ENCODE measurements at regions not wholly inside any gene's neighbourhood (a gene's known extent, or its start where the extent isn't known, plus 50 kb on each side); places are given as distances from the start of the nearest gene placed in this dataset.

DNA sequence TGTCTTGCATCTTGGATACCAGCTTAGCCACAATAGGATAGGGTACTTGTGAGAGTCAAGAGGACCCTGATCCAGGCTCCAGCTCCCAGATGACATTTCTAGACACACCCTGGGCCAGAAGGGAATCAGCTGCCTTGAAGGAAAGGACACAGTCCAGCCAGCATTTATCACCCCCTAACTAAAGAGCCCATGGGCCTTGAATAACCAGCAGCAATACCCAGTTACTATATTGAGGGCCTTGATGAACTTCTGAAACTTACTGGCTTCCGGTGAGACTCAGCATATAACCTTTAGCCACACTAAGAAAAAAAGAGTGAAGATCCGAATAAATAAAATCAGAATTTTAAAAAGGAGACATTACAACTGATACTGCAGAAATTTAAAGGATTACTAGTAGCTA lies 1135.4 kb downstream of the LRFN5 start:
- CTCF ChIA-PET, result no interaction called here
- H3K36me3 Mint-ChIP-seq, result no peaks in the 10 kb centered on the region
- no peak overlapping the region for H3K27ac Mint-ChIP-seq
- H3K27me3 Mint-ChIP-seq, result no peaks in the 10 kb centered on the region
- no peak overlapping the region for H3K4me3 Mint-ChIP-seq
- ATAC-seq, result no peak
- H3K4me1 Mint-ChIP-seq, result no peaks in the 10 kb centered on the region
- no peak for DNase-seq
- peaks cover 11% of the 10 kb centered on the region for H3K9me3 Mint-ChIP-seq (ENCODE audit: low read depth)

DNA sequence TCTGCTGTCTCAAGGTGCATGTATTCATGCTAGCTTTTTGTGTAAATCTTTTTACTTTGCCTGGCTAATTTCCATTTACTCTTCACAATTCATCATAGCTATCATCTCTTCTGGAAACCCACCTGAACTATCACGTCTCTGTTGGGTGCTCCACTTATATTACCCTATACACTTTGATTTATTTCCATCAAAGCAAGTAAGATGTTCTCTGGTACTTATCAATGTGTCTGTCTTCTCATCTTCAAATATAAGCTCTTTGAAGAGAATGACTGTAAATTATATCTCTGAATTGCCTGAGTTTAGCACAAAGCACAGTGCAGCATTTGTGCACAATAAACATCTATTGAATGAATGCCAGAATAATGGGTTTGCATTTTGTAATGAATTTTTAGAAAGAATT lies 1129.7 kb downstream of the LRFN5 start:
- CTCF ChIA-PET, result no interaction called here
- Mint-ChIP-seq H3K27ac (no peak overlapping the region), H3K27me3 (no peaks in the 10 kb centered on the region), H3K4me3 (no peak overlapping the region), H3K36me3 (no peaks in the 10 kb centered on the region), H3K4me1 (no peaks in the 10 kb centered on the region), H3K9me3 (ENCODE audit: low read depth) (peaks cover 10% of the 10 kb centered on the region)
- no peak for ATAC-seq
- no peak for DNase-seq

DNA sequence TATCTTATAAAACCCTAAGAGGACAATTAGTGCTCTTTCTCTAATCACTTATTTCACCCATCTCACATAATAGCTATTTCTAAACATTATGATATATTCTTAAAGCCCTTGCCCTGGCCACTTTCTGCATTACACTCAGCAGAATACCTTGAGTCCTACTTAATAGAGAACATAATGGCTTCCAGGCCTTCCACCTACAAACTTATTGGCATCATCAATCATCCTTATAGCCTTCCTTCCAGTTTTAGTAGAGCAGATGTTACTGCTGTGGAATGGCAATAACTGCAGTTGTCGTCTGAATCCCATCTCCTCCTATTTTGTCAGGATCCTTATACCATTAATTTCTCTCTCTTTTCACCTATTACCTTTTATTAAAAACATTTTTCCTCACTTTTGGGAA lies 1127.4 kb downstream of the LRFN5 start:
- no peak overlapping the region for H3K4me3 Mint-ChIP-seq
- CTCF ChIA-PET, result no interaction called here
- ATAC-seq (no peak), DNase-seq (no peak)
- no peaks in the 10 kb centered on the region for H3K27me3 Mint-ChIP-seq
- no peaks in the 10 kb centered on the region for H3K4me1 Mint-ChIP-seq
- H3K27ac Mint-ChIP-seq, result no peak overlapping the region
- H3K9me3 Mint-ChIP-seq (ENCODE audit: low read depth), result peaks cover 12% of the 10 kb centered on the region
- no peaks in the 10 kb centered on the region for H3K36me3 Mint-ChIP-seq

DNA sequence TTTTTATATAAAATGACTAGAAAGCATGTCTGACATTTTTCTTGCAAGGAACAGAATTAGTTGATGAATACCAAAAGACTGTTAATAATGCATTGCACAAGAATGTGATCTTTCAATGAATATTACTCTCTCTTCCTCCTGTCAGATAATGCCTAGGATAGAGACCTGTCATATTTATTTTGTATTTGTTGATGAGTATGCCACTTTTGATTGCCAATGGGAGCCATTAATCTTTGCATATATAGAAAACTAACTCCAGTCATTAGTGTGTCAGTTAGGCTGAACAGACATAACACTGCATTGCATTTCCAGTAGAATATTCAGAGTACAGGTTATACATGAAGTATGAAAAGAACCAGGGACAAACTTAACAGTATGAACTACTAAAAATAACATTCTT lies 1125.3 kb downstream of the LRFN5 start:
- no peak for ATAC-seq
- Mint-ChIP-seq H3K4me3 (no peak overlapping the region), H3K27me3 (no peaks in the 10 kb centered on the region), H3K9me3 (ENCODE audit: low read depth) (peaks cover 16% of the 10 kb centered on the region), H3K36me3 (no peaks in the 10 kb centered on the region), H3K27ac (no peak overlapping the region), H3K4me1 (no peaks in the 10 kb centered on the region)
- DNase-seq, result no peak
- CTCF ChIA-PET, result no interaction called here

DNA sequence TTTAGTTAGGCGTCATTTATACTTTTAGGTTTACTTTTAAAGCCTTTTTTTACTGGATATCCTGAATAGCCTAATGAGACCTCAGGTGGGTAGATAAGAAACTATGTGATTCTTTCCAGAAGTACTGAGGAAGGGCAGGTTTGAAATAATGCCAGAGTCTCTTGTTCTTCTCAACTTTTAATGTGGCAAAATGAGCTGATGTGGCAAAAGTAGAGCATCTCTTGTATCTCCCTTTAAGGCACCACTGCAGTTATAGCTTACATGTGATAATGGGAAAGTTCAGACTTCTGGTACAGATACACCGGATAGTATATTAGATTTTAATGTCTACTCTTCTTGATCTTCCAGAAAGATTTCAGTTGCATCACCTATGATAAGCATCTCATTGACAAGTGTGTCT lies 1124.8 kb downstream of the LRFN5 start:
- H3K4me1 Mint-ChIP-seq, result no peaks in the 10 kb centered on the region

DNA sequence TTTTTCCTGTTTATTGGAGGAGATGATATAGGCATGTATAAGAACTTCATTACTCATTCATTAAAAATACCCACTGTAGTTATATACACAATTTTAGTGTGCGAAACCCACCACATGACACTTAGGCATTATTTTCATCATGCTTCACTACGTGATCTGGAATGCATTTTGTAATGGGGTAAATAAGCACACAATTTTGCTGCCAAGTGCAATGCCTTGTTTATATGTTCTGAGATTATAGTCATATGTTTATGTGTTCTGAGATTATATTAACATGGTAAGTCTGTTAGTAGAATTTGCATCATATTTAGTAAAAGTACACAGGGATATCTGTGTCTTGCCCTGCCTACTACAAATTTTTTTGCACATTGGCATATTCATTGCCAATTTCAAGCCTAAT lies 1123.0 kb downstream of the LRFN5 start:
- Mint-ChIP-seq H3K9me3 (ENCODE audit: low read depth) (peaks cover 14% of the 10 kb centered on the region), H3K27ac (no peak overlapping the region), H3K4me1 (no peaks in the 10 kb centered on the region), H3K4me3 (no peak overlapping the region), H3K27me3 (no peaks in the 10 kb centered on the region), H3K36me3 (no peaks in the 10 kb centered on the region)
- no peak for DNase-seq
- ATAC-seq, result no peak
- CTCF ChIA-PET, result no interaction called here

More for the DNA sequence above, 1124.8 kb downstream of the LRFN5 start:
- no peak for DNase-seq
- no peak overlapping the region for H3K27ac Mint-ChIP-seq
- H3K9me3 Mint-ChIP-seq (ENCODE audit: low read depth), result peaks cover 15% of the 10 kb centered on the region
- H3K4me3 Mint-ChIP-seq, result no peak overlapping the region
- H3K36me3 Mint-ChIP-seq, result no peaks in the 10 kb centered on the region
- no peak for ATAC-seq
- CTCF ChIA-PET, result no interaction called here
- H3K27me3 Mint-ChIP-seq, result no peaks in the 10 kb centered on the region

DNA sequence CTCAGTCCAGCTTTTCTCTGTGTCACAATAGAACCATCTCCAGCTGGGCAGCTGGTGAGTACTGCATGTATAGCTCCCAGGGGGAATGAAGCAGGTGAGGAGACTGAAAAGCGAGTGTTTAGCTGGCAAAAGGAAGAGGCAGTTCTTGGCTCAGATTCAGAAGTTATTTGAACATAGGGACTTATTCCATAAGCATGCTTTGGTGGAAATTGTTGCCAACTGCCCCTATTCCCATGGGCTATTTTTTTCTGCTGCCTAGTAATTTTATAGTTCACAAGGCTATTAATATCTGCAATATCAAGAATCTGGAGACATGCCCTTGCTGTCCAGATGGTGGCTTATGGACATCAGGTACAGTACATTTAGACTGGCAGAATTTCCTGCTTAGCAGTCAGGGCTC lies 1112.7 kb downstream of the LRFN5 start:
- Mint-ChIP-seq H3K36me3 (no peaks in the 10 kb centered on the region), H3K27ac (no peak overlapping the region), H3K4me3 (no peak overlapping the region), H3K4me1 (no peaks in the 10 kb centered on the region), H3K9me3 (ENCODE audit: low read depth) (peaks cover 17% of the 10 kb centered on the region), H3K27me3 (no peaks in the 10 kb centered on the region)
- DNase-seq, result no peak
- ATAC-seq, result no peak
- CTCF ChIA-PET, result no interaction called here

DNA sequence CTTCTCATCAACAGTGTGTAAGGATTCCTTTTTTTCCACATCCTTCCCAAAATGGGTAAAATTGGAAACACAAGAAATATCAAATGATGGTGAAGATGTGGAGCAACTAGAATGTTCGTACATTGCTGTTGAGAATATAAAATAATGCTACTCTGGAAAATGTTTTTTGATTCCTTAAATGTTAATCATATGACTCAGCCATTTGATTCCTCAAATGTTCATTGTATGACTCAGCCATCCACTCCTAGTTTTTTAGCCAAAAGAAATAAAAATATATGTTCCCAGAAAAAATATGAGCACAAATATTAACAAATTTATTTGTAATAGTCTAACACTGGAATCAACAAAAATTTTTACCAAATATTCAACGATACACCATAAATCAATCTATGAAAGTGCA lies 1108.6 kb downstream of the LRFN5 start:
- no peak overlapping the region for H3K27ac Mint-ChIP-seq
- CTCF ChIA-PET, result no interaction called here
- H3K4me1 Mint-ChIP-seq, result no peaks in the 10 kb centered on the region
- DNase-seq (no peak), ATAC-seq (no peak)
- no peaks in the 10 kb centered on the region for H3K36me3 Mint-ChIP-seq
- H3K27me3 Mint-ChIP-seq, result no peaks in the 10 kb centered on the region
- peaks cover 11% of the 10 kb centered on the region for H3K9me3 Mint-ChIP-seq (ENCODE audit: low read depth)
- H3K4me3 Mint-ChIP-seq, result no peak overlapping the region

DNA sequence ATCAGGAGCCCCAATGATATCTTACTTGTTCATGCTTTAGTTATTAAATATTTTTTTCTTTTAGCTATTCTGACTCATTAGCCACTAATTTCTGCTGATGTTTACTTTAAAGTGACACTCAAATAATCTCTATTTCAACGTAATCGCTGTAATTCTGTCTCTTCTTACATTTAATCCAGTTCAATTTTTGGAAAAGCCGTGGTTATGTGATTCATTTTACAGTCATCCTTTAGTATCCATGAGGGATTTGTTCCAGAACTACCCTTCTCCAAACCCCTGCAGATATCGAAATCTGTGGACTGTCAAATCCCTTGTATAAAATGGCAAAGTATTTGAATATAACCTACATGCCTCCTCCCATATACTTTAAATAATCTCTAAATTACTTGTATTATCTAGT lies 1103.4 kb downstream of the LRFN5 start:
- H3K9me3 Mint-ChIP-seq (ENCODE audit: low read depth), result peaks cover 5% of the 10 kb centered on the region
- no peaks in the 10 kb centered on the region for H3K36me3 Mint-ChIP-seq
- no peak for DNase-seq
- H3K27ac Mint-ChIP-seq, result no peak overlapping the region
- H3K27me3 Mint-ChIP-seq, result no peaks in the 10 kb centered on the region
- CTCF ChIA-PET, result no interaction called here
- H3K4me1 Mint-ChIP-seq, result no peaks in the 10 kb centered on the region
- H3K4me3 Mint-ChIP-seq, result no peak overlapping the region
- ATAC-seq, result no peak

DNA sequence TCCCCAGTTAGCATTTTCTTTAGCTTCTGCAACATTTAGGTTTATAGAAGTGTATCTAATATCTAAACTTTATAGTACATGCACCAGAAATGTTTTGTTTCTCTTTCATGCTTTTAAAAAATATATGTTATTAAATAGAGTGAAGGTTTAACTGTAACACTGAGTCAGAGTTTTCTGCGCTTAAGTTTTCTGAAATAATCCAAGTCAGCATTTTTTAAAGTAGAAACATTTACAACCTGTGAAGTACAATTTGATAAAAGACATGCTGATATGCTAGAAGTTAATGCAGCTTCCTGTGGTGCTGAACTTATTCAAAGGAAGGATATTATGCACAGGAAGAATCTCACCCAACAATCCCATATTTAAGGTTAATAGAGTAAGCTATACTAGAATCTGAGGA lies 1096.8 kb downstream of the LRFN5 start:
- CTCF ChIA-PET, result no interaction called here
- ATAC-seq (no peak), DNase-seq (no peak)
- Mint-ChIP-seq H3K9me3 (ENCODE audit: low read depth) (peaks cover 4% of the 10 kb centered on the region), H3K4me3 (no peak overlapping the region), H3K36me3 (no peaks in the 10 kb centered on the region), H3K4me1 (no peaks in the 10 kb centered on the region), H3K27me3 (no peaks in the 10 kb centered on the region), H3K27ac (no peak overlapping the region)

DNA sequence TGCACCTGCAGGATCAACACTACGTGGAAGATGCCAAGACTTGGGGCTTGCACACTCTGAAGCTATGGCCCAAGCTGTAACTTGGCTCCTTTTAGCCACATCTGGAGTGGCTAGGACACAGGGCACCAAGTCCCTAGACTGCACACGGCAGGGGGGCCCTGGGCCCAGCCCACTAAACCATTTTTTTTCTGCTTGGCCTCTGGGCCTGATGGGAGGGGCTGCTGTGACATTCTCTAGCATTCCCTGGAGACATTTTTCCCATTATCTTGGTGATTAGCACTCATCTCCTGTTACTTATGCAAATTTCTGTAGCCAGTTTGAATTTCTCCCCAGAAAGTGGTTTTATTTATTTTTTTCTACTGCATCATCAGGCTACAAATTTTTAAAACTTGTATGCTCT lies 1080.7 kb downstream of the LRFN5 start:
- DNase-seq (no peak), ATAC-seq (no peak)
- Mint-ChIP-seq H3K9me3 (ENCODE audit: low read depth) (peaks cover 11% of the 10 kb centered on the region), H3K27ac (no peak overlapping the region), H3K4me1 (no peaks in the 10 kb centered on the region), H3K36me3 (no peaks in the 10 kb centered on the region), H3K27me3 (no peaks in the 10 kb centered on the region), H3K4me3 (no peak overlapping the region)
- CTCF ChIA-PET, result no interaction called here

DNA sequence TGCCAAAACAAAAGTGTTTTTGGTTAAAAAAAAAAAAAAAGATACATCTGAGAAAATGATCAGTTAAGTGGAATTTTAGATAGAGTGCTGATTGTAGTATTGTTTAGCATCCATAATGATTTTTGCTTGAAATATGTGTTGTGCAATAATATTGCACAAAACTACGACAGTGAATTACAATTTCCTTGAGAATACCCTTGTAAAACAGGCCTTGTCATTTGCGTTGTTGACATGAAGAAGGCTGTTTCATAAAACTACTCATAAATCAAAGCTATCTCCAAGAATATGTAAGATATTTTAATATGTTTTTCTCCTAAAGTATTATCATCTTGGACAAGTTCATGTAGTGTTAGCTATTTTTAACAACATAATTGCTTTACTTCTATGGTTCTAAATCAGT lies 1077.0 kb downstream of the LRFN5 start:
- Mint-ChIP-seq H3K36me3 (no peaks in the 10 kb centered on the region), H3K27me3 (no peaks in the 10 kb centered on the region), H3K27ac (no peak overlapping the region), H3K4me1 (no peaks in the 10 kb centered on the region), H3K9me3 (ENCODE audit: low read depth) (peaks cover 5% of the 10 kb centered on the region), H3K4me3 (no peak overlapping the region)
- ATAC-seq (no peak), DNase-seq (no peak)
- CTCF ChIA-PET, result interaction anchor here (0.7 kb wide), 1 partner anchor 354 kb away, joined by 3 read pairs; no protein-coding TSS in a partner anchor

DNA sequence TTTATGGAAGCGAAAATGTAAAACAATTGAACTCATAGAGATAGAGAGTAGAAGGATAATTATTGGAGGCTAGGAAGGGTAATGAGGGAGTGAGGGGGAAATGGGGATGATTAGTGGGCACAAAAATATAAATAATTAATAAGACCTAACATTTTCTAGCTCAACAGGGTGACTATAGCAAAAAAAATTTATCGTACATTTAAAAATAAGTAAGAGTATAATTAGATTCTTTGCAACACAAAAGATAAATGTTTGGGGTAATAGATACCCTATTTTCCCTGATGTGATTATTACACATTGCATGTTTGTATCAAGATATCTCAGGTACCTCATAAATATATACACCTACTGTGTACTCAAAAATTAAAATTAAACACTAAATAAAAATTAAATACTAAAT lies 1070.0 kb downstream of the LRFN5 start:
- DNase-seq (no peak), ATAC-seq (no peak)
- H3K27me3 Mint-ChIP-seq, result no peaks in the 10 kb centered on the region
- CTCF ChIA-PET, result no interaction called here
- H3K36me3 Mint-ChIP-seq, result no peaks in the 10 kb centered on the region
- no peaks in the 10 kb centered on the region for H3K4me1 Mint-ChIP-seq
- H3K9me3 Mint-ChIP-seq (ENCODE audit: low read depth), result peaks cover 11% of the 10 kb centered on the region
- H3K27ac Mint-ChIP-seq, result no peak overlapping the region
- H3K4me3 Mint-ChIP-seq, result no peak overlapping the region

DNA sequence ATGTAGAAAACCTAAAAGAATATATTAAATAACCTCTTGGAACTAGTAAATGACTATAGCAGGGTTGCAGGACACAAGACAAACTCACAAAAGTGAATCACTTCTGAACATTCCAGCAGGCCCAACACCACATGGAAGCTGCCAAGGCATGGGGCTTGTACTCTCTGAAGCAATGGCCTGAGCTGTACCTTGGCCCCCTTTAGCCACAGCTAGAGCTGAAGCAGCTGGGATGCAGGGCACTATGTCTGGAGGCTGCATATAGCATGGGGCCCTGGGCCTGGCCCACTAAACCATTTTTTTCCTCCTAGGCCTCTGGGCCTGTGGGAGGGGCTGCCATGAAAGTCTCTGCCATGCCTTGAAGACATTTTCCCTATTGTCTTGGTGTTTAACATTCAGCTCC lies 1067.3 kb downstream of the LRFN5 start:
- Mint-ChIP-seq H3K4me3 (no peak overlapping the region), H3K9me3 (ENCODE audit: low read depth) (peaks cover 10% of the 10 kb centered on the region), H3K36me3 (no peaks in the 10 kb centered on the region), H3K4me1 (no peaks in the 10 kb centered on the region), H3K27ac (no peak overlapping the region), H3K27me3 (no peaks in the 10 kb centered on the region)
- no peak for DNase-seq
- no peak for ATAC-seq
- CTCF ChIA-PET, result no interaction called here

DNA sequence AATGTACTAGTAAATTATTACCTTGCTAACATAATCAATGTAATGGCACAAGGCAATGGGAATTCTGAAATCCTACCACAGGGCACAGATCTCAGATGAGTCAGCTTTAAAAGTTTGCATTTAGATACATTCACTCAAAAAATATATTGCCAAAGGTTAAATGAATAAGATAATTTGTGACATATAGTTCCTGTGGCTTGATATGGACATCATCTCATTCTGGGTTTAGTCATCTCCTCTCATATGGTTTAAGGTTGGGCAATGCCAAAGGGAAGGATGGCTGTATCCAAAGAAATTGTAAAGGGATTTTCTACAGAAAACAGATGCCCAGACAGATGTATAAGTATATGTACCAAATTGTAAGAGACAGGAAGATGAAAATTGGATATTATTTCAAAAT lies 1065.0 kb downstream of the LRFN5 start:
- CTCF ChIA-PET, result no interaction called here
- Mint-ChIP-seq H3K36me3 (no peaks in the 10 kb centered on the region), H3K27ac (no peak overlapping the region), H3K4me1 (no peaks in the 10 kb centered on the region), H3K27me3 (no peaks in the 10 kb centered on the region), H3K4me3 (no peak overlapping the region), H3K9me3 (ENCODE audit: low read depth) (peaks cover 10% of the 10 kb centered on the region)
- ATAC-seq, result no peak
- DNase-seq, result no peak
